RWPE1 (cell line): ENCODE measurements at regions not wholly inside any gene's neighbourhood (a gene's known extent, or its start where the extent isn't known, plus 50 kb on each side); places are given as distances from the start of the nearest gene placed in this dataset.

Source experiments
- CTCF ChIA-PET: fragments of 350-600 bp; sonication (Branson Sonifier 250); formaldehyde crosslinking; extraction: SDS; loops from one replicate; lab custom pipeline; 2021; lab: Yijun Ruan, JAX
- POLR2A ChIA-PET: fragments of 400-600 bp; formaldehyde crosslinking; extraction: SDS; loops from one replicate; lab custom pipeline; 2020; ENCODE audit warnings: antibody characterized with exemption; ENCODE audit not compliant: low non-redundant PET; lab: Yijun Ruan, JAX
- DNase-seq: peaks from one replicate; pipeline ENCODE4 v3.0.0; 2012; ENCODE audit warnings: low spot score
- H3K27ac ChIP-seq: fragments of 450-650 bp; 2 replicates; pipeline ENCODE4 v1.5.1; 2017
- TF ChIP-seq, protein P1 (sequence below): fragments of 450-650 bp; conservative IDR thresholded peaks from 2 replicates; pipeline ENCODE4 v1.5.1; 2017; ENCODE audit warnings: low read depth, mild to moderate bottlenecking

DNA sequence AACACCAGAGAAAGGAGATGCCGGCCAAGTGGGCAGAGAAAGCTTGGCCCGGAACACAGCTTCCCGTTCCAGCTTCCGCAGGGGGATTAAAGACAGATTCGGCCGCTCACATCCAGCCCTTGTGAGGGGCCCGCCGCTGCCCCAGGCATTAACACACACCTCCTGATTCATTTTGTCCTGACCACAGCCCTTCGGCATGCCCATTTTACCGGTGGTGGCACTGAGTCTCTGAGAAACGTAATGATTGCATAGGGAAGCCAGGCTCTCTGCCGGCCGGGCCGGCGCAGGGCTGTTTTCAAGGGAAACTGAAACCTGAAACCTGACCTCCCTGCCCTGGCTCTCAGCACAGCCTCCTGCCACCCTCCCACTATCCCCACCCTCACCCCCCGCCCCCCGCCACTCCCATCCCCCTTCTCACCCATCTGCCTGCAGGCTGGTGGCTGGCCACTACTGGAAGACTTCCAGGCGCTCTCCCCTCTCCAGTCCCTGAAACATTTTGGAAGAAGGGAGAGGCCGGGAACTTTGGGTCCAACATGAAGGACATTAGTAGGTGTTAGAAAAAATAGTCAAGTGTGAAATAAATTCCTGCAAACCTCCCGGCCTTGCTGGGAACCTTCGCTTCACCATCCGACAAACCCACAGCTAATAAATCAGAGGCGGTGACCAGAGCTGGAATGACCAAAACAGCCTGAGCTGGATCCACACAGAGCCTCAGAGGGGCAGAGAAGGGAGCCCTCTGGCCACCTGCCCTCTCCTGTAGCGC is 83.5 kb upstream of the CUX1 start:
- POLR2A ChIA-PET: no interaction called here
- no peak for DNase-seq
- peak overlapping the region; percentile 77 for H3K27ac ChIP-seq

DNA sequence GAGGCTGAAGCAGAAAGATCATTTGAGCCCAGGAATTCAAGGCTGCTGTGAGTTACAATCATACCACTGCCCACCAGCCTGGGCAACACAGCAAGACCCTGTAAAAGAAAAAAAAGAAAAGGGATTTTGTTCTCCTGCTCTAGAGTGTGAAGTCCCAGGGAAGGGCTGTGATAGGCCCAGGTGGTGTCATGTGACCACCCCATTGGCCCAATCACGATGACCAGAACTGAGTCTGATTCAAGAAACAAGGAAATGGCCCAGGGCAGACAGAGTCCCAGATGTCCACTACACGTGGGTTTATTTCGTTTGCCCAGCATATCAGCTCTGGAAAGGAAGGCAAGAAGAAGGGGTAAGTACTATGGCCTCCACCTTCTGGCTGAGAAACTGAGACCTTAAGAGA is 81.3 kb upstream of the CUX1 start:
- TF ChIP-seq, protein P1, sequence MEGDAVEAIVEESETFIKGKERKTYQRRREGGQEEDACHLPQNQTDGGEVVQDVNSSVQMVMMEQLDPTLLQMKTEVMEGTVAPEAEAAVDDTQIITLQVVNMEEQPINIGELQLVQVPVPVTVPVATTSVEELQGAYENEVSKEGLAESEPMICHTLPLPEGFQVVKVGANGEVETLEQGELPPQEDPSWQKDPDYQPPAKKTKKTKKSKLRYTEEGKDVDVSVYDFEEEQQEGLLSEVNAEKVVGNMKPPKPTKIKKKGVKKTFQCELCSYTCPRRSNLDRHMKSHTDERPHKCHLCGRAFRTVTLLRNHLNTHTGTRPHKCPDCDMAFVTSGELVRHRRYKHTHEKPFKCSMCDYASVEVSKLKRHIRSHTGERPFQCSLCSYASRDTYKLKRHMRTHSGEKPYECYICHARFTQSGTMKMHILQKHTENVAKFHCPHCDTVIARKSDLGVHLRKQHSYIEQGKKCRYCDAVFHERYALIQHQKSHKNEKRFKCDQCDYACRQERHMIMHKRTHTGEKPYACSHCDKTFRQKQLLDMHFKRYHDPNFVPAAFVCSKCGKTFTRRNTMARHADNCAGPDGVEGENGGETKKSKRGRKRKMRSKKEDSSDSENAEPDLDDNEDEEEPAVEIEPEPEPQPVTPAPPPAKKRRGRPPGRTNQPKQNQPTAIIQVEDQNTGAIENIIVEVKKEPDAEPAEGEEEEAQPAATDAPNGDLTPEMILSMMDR: no peak
- ChIA-PET CTCF (no interaction called here), POLR2A (no interaction called here)
- no peak overlapping the region for H3K27ac ChIP-seq
- peak; percentile 35 for DNase-seq

More for the DNA sequence above, 83.5 kb upstream of the CUX1 start:
- TF ChIP-seq, protein P1: no peak
- CTCF ChIA-PET: interaction anchor here (0.6 to 3.7 kb wide), 2 partner anchors 9 to 81 kb away, joined by 4 to 13 read pairs; no protein-coding TSS in a partner anchor

DNA sequence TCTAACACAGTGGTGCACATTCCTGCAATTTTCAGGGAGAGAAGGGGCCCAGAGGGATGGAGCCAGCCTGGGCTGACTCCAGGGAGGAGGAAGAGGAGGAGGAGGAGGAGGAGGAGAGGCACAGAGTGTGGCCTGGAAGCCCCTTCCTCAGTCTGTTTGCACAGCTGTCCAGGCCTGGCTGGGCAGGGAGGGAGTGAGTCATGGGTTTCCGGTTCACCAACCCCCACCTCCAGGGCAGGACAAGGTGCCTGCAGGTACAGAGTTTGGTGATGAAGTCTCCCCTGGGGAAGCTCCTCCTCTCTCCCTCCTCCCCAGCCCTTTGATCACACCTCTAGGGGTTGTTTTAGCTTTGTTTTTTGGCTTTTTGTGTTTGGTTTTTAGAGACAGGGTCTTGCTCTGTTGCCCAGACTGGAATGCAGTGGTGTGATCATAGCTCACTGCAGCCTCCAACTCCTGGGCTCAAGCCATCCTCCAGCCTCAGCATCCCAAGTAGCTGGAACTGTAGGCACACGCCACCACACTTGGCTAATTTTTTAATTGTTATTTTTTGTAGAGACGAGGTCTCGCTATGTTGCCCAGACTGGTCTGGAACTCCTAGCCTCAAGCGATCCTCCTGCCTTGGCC is 77.5 kb upstream of the CUX1 start:
- peak overlapping the region; percentile 54 for H3K27ac ChIP-seq
- ChIA-PET CTCF (no interaction called here), POLR2A (no interaction called here)
- TF ChIP-seq, protein P1: no peak
- peak; percentile 54 for DNase-seq

DNA sequence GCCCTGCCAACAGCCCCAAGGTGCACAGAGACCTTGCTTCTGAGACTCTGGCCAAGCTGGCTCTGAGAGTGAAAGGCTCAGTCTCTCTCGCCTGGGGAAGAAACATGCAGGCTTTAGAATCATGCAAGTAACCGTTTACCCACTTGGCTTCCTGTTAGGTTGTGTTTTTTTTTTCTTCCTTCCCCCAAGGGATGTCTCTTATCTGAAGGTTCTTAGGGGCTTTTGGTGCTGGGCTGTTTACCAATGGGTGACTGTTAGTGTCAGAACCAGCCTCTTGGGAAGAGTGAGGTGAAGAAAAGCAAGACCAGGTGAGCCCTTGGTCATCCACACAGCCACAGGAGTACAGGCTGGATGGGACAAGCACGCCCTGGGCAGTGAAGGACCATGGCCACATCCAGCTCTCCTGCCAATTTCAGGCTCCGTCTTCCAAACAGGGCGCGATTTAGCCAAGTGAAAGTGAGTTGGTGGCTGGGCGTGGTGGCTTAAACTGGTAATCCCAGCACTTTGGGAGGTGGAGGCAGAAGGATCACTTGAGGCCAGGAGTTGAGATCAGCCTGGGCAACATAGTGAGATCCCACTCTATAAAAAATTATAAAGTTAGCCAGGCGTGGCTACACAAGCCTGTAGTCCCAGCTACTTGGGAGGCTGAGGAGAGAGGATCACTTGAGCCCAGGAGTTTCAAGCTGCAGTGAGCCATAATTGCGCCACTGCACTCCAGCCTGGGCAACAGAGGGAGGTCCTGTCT is 76.3 kb upstream of the CUX1 start:
- ChIA-PET POLR2A (no interaction called here), CTCF (no interaction called here)
- H3K27ac ChIP-seq: peak overlapping the region; percentile 54
- TF ChIP-seq, protein P1: no peak
- no peak for DNase-seq

DNA sequence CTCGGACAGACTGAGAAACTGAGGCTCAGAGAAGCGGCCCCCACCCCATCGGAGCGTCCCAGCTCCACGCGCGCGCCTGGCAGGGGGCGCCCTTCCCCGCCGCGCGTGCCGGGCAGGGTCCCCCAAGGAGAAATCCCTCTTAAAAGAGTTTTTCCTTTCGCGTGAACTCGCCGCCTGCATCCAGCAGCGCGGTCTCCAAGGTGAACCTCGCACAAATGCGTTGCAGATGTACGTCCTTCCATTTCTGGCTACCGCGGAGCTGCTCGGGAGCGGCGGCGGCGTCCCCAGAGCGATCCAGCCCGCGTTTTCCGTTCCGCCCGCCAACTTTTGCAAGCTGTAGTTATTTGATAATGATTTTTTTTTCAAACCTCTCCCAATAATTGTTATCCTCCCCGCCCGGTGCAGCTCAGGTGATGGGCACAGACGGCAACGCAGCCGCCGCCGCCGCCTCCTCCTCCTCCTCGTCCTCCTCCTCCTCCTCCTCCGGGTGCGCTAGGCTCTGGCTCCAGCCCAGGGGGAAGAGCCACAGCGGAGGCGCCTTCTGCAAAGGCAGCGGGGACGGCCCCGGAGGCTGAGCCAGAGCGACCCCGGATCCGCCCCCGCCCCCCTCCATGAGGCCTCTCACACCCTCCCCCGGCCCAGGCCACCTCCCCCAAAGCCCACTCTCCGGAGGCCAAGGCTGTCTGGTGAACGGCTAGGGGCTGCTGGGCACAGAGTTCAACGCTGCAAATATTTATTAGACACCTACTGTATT is 74.0 kb upstream of the CUX1 start:
- peak overlapping the region; percentile 29 for H3K27ac ChIP-seq
- DNase-seq: peak; percentile 47
- CTCF ChIA-PET: interaction anchor here (0.5 to 1.4 kb wide), 16 partner anchors 10 to 96 kb away, joined by 3 to 13 read pairs (median 4); no protein-coding TSS in a partner anchor
- TF ChIP-seq, protein P1: peak; percentile 77
- POLR2A ChIA-PET: no interaction called here
